K562 (cell line): ENCODE measurements at regions not wholly inside any gene's neighbourhood (a gene's known extent, or its start where the extent isn't known, plus 50 kb on each side); places are given as distances from the start of the nearest gene placed in this dataset.
"Not testable (repeated sequence)": the region's sequence is repeated elsewhere in the genome, so short reads cannot be mapped to it uniquely, and the experiment has no call there.

Source experiments
- ATAC-seq: fragments of 200-7000 bp; cut with Tn5 transposase; 3 replicates; pipeline ENCODE4 v1.9.1; 2020; ENCODE audit warnings: moderate library complexity
- BruUV-seq: library from RNA; stranded (reverse); fragments of 400-500 nt; replicated peaks from 2 replicates; lab custom pipeline; 2021; lab: Mats Ljungman, UMichigan
- CTCF ChIA-PET: fragments of 300-600 bp; formaldehyde crosslinking; extraction: SDS; loops from one replicate; lab custom pipeline; 2021; ENCODE audit warnings: low intra/inter-chr PET ratio; lab: Yijun Ruan, JAX
- POLR2A ChIA-PET: fragments of 300-600, 350-650 bp; sonication (Branson Sonifier 250); formaldehyde crosslinking; extraction: SDS; loops from one replicate; lab custom pipeline; 2021; ENCODE audit warnings: antibody characterized with exemption, inconsistent platforms; lab: Yijun Ruan, JAX
- DNase-seq, 4 experiments: peaks; one replicate each; pipeline versions ENCODE4 v3.0.0 to v3.0.0-alpha.2; 2011 to 2018; ENCODE audit warnings: low spot score in 3 of 4, mixed read lengths in 3 of 4; ENCODE audit errors: extremely low read depth in 1 of 4
- FAIRE-seq: peaks from 2 replicates; lab custom pipeline; 2011; peaks lifted over from hg19 to GRCh38; lab: Jason Lieb, UNC
- H2AFZ ChIP-seq: 2 replicates; pipeline ENCODE4 v1.6.0; 2011; ENCODE audit warnings: low read depth, low read length, control low read depth, inconsistent platforms
- H3K27ac ChIP-seq: fragments of 200-600 bp; 3 replicates; pipeline ENCODE4 v1.8.0; 2011; ENCODE audit warnings: low read depth, mild to moderate bottlenecking, control low read depth, inconsistent platforms, low read length, moderate library complexity, mixed read lengths; ENCODE audit errors: extremely low read depth
- H3K27me3 ChIP-seq, 2 experiments: fragments of 300-600 bp in 1 of 2; 2 replicates in 1 of 2; 3 replicates in 1 of 2; pipeline versions ENCODE4 v1.6.0 to v1.8.0; 2011; ENCODE audit warnings: inconsistent platforms in 2 of 2, low read length in 2 of 2, mild to moderate bottlenecking in 1 of 2, mixed read lengths in 1 of 2, moderate library complexity in 1 of 2; ENCODE audit not compliant: control insufficient read depth in 2 of 2, insufficient read depth in 2 of 2
- H3K36me3 ChIP-seq: fragments of 300-600 bp; 3 replicates; pipeline ENCODE4 v1.8.0; 2011; ENCODE audit warnings: mild to moderate bottlenecking, low read length, inconsistent platforms; ENCODE audit not compliant: control insufficient read depth, insufficient read depth
- H3K4me1 ChIP-seq, 2 experiments: fragments of 200-600 bp in 1 of 2; replicated peaks in 1 of 2; 2 replicates in 1 of 2; 3 replicates in 1 of 2; pipeline versions ENCODE4 v1.5.1 to v1.8.0; 2011; ENCODE audit warnings: inconsistent platforms in 2 of 2, low read length in 2 of 2, mild to moderate bottlenecking in 1 of 2, mixed read lengths in 1 of 2, moderate library complexity in 1 of 2; ENCODE audit not compliant: control insufficient read depth in 2 of 2, insufficient read depth in 2 of 2
- H3K4me2 ChIP-seq: 2 replicates; pipeline ENCODE4 v1.6.1; 2011; ENCODE audit warnings: low read length, control low read depth, inconsistent platforms, mixed read lengths; ENCODE audit not compliant: insufficient read depth
- H3K4me3 ChIP-seq: fragments of 200-600 bp; sonication (generic), shearing (Covaris generic); 2 replicates; pipeline ENCODE4 v1.5.1; 2016; ENCODE audit warnings: control low read depth, inconsistent platforms
- H3K79me2 ChIP-seq: fragments of 200-600 bp; 3 replicates; pipeline ENCODE4 v1.8.0; 2011; ENCODE audit warnings: low read length, inconsistent platforms; ENCODE audit not compliant: control insufficient read depth, insufficient read depth
- H3K9ac ChIP-seq, 2 experiments: 2 replicates each; pipeline versions ENCODE4 v1.6.0 to v1.6.1; 2011; ENCODE audit warnings: low read depth in 2 of 2, low read length in 2 of 2, control low read depth in 1 of 2, inconsistent platforms in 1 of 2, mild to moderate bottlenecking in 1 of 2, mixed read lengths in 1 of 2; ENCODE audit not compliant: insufficient read depth in 1 of 2
- H3K9me1 ChIP-seq: one replicate; pipeline ENCODE4 v1.6.0; 2011; ENCODE audit warnings: inconsistent platforms, mild to moderate bottlenecking, low read length, moderate library complexity; ENCODE audit not compliant: control insufficient read depth, insufficient read depth
- H3K9me3 ChIP-seq: replicated peaks from 2 replicates; pipeline ENCODE4 v1.5.1; 2011; ENCODE audit warnings: low read depth, low read length, inconsistent platforms; ENCODE audit not compliant: control insufficient read depth, insufficient read depth
- H4K20me1 ChIP-seq: replicated peaks from 2 replicates; pipeline ENCODE4 v1.6.1; 2011; ENCODE audit warnings: low read length, inconsistent platforms, mixed read lengths; ENCODE audit not compliant: control insufficient read depth, insufficient read depth
- WGBS: fragments of 100-300 bp; shearing (Covaris generic); methylation state at CpG from one replicate; pipeline ENCODE4 v1.1.6; 2016; ENCODE audit warnings: low coverage, mixed read lengths; ENCODE audit not compliant: insufficient coverage; ENCODE audit errors: missing lambda C conversion rate; 5-methylcytosine and 5-hydroxymethylcytosine counted together
- in situ Hi-C: fragments of 300-500 bp; cut with MboI; formaldehyde crosslinking; loops from 4 replicates; pipeline ENCODE4 v1.15.0; 2018; ENCODE audit warnings: inconsistent platforms, mixed read lengths
- intact Hi-C: fragments of 100-400 bp; cut with micrococcal nuclease; formaldehyde crosslinking; loops from 2 replicates; pipeline ENCODE4 v1.14.2; 2022

DNA sequence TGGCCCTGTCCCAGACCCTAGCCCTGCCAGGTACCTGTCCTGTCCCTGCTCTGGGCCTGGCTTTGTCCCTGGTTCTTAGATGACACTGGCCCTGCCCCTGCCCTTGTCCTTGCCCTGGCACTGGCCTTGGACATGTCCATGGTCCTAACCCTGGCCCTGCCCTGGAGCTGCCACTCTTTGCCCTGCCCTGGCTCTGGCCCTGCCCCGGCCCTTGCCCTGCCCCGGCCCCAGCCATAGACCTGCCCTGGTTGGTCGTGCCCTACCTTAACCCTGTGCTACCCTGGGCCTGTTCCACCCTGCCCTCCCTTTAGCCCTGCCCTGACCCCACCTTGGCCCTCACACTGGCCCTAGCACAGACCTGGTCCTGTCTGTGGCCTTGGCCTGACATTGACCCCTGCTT lies 2888.0 kb upstream of the TEKT4 start:
- H3K4me2 ChIP-seq, FAIRE-seq, DNase-seq, H3K9me3 ChIP-seq, H3K9me1 ChIP-seq, H3K4me1 ChIP-seq, H3K4me3 ChIP-seq, H4K20me1 ChIP-seq, in situ Hi-C loops, intact Hi-C loops, BruUV-seq, H3K27ac ChIP-seq, H3K36me3 ChIP-seq, H2AFZ ChIP-seq, H3K9ac ChIP-seq, ATAC-seq, H3K79me2 ChIP-seq, POLR2A ChIA-PET, CTCF ChIA-PET, H3K27me3 ChIP-seq: not testable (repeated sequence)
- WGBS, result 3% methylated on average over 3 of the region's 3 CpGs

DNA sequence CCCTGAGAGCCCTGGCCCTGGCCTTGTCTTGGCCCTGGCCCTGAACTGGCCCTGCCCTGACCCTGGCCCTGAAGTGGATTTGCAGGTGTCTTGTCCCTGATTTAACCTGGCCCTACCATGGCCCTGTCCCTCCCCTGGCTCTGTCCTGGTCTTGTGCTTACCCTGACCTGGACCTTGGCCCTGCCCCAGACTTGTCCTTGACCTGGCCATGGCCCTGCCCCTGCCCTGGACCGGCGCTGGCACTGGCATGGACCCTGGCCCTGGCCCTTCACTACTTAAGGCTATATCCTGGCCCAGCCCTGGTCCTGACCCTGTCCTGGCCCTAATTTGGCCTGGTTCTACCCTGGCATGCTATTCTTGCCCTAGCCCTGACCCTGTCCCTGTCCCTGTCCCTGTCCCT lies 2887.5 kb upstream of the TEKT4 start:
- not testable (repeated sequence) for FAIRE-seq, H3K4me1 ChIP-seq

DNA sequence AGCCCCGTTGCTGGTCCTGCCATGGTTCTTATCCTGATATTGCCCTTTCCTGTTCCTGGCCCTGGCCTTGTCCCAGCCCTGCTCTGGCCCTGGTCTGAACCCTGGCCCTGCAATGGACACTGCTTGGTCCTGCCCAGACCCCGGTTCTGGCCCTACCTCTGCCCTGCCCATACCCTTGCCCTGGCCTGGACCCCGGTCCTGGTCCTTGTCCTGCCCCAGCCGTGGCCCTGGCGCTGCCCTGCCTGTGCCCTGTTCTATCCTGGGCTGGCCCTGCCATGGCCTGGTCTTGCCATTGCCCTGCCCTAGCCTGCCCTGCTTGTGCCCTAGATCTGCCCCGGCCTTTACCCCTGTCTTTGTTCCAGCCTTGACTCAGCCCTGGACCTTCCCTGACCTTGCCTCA lies 2887.1 kb upstream of the TEKT4 start:
- ATAC-seq, in situ Hi-C loops, H3K9me3 ChIP-seq, H4K20me1 ChIP-seq, DNase-seq, CTCF ChIA-PET, H3K4me1 ChIP-seq, intact Hi-C loops, H3K79me2 ChIP-seq, H3K4me3 ChIP-seq, H3K27me3 ChIP-seq, H2AFZ ChIP-seq, FAIRE-seq, POLR2A ChIA-PET, H3K9me1 ChIP-seq, H3K9ac ChIP-seq, BruUV-seq, H3K27ac ChIP-seq, H3K4me2 ChIP-seq, H3K36me3 ChIP-seq: not testable (repeated sequence)
- 0% methylated on average over 5 of the region's 6 CpGs for WGBS

More for the DNA sequence above, 2887.5 kb upstream of the TEKT4 start:
- H2AFZ ChIP-seq, H3K27me3 ChIP-seq, POLR2A ChIA-PET, H3K79me2 ChIP-seq, DNase-seq, H3K27ac ChIP-seq, BruUV-seq, H3K36me3 ChIP-seq, H3K4me3 ChIP-seq, H3K9me1 ChIP-seq, ATAC-seq, CTCF ChIA-PET, H3K9me3 ChIP-seq, H4K20me1 ChIP-seq, H3K4me2 ChIP-seq, in situ Hi-C loops, intact Hi-C loops, H3K9ac ChIP-seq: not testable (repeated sequence)
- 0% methylated on average over 2 of the region's 2 CpGs for WGBS

DNA sequence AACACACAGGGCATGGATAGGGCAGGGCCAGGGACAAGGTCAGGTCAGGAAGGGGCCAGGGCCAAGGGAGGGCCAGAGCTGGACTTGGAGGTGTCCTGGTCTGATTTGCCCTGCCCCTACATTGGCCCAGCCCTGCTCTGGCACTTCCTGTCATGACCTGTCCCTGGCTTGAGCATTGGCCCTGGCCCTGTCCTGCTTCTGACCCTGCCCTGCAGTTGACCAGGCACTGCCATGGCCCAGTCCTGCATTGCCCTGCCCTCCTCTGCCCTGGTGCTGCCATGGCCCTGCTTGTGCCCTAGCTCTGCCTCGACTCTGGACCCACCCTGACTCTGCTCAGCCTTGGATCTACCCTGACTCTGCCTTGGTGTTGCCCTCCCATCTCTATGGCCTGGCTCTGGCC lies 2885.7 kb upstream of the TEKT4 start:
- H3K36me3 ChIP-seq, H3K4me3 ChIP-seq, H3K9me3 ChIP-seq, ATAC-seq, intact Hi-C loops, H3K9me1 ChIP-seq, H2AFZ ChIP-seq, in situ Hi-C loops, H3K27me3 ChIP-seq, H3K4me1 ChIP-seq, H3K9ac ChIP-seq, FAIRE-seq, H4K20me1 ChIP-seq, CTCF ChIA-PET, BruUV-seq, H3K4me2 ChIP-seq, POLR2A ChIA-PET, DNase-seq, H3K79me2 ChIP-seq, H3K27ac ChIP-seq: not testable (repeated sequence)
- 0% methylated on average over 1 of the region's 1 CpG for WGBS
